Stimulated activated naive CD4-positive, alpha-beta T cell (primary cell): ENCODE measurements at regions not wholly inside any gene's neighbourhood (a gene's known extent, or its start where the extent isn't known, plus 50 kb on each side); places are given as distances from the start of the nearest gene placed in this dataset.
"Not testable (repeated sequence)": the region's sequence is repeated elsewhere in the genome, so short reads cannot be mapped to it uniquely, and the experiment has no call there.

Source experiments
- DNase-seq, 6 experiments: peaks; one replicate each; lab custom pipeline; 2025; lab: John Stamatoyannopoulos, UW

DNA sequence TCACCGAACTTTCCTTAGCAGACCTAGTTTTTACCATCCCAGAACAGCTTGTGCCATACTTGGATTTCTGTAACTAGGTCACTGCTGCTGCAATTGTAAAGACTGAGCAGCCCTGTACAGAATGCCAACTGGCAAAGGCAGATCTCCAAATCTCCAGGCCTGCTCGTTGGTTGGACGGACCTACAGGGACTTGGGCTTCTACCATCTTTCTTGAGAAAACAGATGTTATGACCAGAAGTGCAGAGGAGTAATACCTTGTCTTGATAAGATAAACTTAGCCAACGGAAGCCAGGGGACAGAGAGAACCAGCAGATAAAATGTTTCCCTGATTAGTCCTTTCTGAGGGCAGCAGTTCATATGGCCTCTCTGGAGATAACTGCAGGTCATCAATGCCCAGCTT is 304.1 kb downstream of the RFPL4B start:
- DNase-seq, result no peak

DNA sequence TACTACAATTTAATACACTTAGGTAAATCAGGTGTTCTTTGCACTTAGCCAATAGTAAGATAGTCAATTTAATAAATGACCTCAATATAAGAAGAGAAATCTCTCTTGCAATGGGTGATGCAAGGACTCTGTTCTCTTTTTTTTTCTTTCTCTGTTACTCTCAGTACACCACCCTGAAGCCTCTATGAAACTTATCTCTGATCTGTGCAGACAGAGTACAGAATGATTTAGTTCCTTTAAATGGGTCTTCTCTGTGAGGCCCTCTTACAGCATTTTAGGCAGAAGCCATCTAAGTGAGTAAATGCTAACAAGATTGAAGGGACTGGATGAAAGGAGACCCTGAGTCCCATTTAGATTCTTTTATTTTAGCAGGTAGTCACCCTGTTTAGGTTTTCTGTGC is 312.8 kb downstream of the RFPL4B start:
- DNase-seq, result no peak

DNA sequence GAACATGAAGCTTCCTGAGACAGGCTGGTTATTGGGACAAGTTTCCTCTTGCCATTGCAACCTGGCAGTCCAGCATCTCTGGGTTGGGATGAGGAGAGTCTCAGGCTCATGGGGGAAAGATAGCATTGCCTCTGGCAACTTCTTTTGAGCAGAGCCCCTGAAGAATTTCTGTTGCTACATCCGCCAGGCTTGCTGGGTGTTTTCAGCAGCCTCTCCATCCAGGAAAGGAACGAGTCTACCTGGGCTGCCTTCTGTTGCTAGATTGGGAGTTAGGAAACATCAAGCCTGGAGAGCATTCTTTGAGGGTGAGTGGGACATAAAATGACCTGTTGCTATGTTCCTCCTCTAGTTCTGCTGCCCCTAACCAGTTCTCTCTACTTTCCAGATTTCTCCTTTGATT is 313.5 kb downstream of the RFPL4B start:
- DNase-seq, result no peak

DNA sequence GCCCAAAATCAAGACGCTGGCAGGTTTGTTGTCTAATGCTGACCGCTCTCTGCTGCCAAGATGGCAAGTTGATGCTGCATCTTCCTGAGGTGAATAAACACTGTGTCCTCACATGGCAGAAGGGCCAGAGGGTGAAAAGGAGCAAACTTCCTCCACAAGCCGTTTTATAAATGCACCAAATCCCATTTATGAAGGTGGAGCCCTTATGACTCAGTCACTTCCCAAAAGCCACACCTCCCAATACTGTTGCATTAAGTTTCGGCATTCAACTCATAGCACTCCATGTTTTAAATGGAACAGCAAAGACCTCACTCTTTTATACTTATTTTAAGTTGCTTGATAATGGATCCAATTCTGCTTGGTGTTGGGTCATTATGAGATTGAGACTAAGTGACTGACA is 316.6 kb downstream of the RFPL4B start:
- DNase-seq, result no peak

DNA sequence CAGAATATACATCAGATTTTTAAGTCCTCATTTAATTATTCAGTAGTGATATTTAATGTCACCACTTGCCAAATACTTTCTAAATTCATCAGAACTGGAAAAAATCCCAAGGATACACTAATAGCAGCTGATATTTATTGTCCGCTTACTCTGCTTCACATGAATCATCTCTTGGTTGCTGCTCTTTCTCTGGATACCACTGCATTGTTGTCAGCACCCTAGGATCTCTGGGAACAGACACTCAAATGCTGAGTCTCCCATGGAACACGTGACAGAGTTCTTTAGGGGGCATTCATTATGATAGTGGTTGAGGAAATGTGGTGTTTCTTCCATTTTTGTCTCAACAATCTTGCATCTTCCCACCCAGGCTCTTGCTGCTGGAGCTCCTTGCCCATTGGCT is 318.0 kb downstream of the RFPL4B start:
- DNase-seq, result no peak

GRCh38 chr6:112665815-112666214 is 318.7 kb downstream of the RFPL4B start:
- no peak for DNase-seq

DNA sequence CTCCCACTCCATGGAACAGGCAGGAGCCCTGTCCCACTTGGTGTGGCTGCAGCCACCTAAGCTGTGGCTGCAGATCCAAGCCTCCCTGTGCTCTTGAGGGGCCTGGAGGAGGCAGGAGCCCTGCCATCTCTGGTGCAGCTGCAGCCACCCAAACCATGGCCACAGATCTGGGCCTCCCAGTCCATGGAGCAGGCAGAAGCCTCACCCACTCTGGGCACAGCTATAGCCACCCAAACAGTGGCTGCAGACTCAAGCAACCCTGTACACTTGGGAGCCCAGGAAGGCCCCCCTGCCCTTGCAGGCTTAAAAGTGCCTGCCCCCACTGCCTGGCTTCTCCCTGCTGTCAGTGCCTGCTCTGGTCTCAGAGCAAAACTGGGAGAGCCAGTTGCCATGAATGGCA is 320.3 kb downstream of the RFPL4B start:
- no peak for DNase-seq

DNA sequence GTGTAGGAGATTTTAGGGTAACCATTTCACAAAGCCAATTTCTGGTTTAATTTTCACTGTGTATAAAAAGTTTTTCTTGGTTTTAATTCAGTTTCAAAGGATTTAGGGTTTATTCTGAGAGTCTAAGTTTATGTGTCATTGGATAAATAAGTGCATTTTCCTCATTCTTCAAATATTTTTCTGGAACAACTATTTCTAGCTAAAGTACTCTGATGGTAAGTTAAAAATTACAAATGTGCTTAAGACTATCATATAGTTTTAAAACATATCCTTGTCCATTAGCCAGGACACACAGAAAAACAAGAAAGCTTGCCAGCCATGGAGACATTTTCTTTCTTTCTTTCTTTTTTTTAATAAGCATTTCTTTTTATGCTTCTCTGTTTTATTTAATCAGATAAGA is 333.0 kb downstream of the RFPL4B start:
- DNase-seq, result no peak

GRCh38 chr6:112682071-112682470 is 334.9 kb downstream of the RFPL4B start:
- DNase-seq, result no peak

DNA sequence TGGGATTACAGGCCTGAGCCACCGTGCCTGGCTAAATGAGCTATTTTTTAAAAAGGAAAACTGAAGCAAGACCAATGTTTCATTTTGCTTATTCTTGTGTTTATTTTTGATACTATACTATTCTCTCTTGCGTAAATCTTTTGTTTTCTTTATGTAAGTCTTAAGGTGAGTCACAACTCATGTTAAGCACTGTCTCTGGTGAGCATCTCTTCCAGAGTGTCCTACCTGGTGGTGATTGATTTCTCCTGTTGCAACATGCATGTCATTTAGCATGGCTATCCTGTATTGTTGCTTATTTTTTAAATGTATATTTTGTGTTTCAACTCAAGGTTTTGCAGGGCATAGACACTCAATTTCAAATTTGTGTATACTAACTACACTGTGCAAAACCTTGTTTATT is 336.0 kb downstream of the RFPL4B start:
- no peak for DNase-seq

GRCh38 chr6:112683926-112684325 is 336.8 kb downstream of the RFPL4B start:
- DNase-seq, result no peak

GRCh38 chr6:112685521-112686220 is 338.5 kb downstream of the RFPL4B start:
- DNase-seq, result not testable (repeated sequence)

DNA sequence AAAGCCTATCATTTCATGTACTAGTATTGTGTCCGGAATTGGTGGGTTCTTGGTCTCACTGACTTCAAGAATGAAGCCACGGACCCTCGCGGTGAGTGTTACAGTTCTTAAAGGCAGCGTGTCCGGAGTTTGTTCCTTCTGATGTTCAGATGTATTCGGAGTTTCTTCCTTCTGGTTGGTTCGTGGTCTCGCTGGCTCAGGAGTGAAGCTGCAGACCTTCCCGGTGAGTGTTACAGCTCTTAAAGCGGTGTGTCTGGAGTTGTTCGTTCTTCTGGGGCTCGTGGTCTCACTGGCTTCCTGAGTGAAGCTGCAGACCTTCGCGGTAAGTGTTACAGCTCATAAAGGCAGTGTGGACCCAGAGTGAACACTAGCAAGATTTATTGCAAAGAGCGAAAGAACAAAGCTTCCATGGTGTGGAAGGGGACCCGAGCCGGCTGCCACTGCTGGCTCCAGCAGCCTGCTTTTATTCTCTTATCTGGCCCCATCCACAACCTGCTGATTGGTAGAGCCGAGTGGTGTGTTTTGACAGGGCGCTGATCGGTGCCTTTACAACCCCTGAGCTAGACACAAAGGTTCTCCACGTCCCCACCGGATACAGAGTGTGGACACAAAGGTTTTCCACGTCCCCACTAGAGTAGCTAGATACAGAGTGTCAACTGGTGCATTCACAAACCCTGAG is 341.5 kb downstream of the RFPL4B start:
- DNase-seq, result not testable (repeated sequence)

- not testable (repeated sequence) for DNase-seq
Observed at GRCh38 chr6:112689183-112689858, 342.2 kb downstream of the RFPL4B start.

DNA sequence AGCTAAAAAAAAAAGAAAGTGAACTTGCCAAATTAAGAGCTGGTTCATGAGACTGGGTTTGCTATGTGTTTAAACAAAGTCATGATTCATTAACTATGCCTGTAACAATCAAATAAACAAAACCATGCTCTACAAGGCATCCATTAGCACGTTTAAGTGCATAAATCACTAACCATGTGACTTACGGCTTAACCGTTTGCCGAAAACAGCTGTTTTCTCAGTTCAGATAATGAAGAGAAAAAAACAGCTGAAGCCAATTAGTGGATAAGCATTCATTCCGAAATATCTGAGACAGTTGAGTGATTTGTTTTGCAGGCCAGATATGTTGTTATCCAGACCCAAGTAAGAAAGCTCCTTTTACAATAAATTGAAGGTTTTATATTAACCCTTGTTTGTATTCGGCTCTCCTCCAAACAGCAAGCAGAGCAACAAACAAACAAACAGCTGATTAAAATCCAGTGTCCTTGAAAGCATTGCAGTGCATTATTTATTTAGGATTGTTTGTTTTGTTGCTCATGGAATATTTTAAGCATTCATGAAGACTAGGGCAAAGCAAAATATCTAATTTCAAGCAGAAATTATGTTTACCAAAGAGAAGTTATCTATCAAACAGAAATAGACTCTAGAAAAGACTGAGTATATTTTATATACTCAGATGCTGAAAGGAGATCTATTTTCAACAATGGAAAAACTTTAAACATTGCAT is 343.5 kb downstream of the RFPL4B start:
- no peak for DNase-seq

- no peak for DNase-seq
Observed at GRCh38 chr6:112691289-112691688, 344.2 kb downstream of the RFPL4B start.

DNA sequence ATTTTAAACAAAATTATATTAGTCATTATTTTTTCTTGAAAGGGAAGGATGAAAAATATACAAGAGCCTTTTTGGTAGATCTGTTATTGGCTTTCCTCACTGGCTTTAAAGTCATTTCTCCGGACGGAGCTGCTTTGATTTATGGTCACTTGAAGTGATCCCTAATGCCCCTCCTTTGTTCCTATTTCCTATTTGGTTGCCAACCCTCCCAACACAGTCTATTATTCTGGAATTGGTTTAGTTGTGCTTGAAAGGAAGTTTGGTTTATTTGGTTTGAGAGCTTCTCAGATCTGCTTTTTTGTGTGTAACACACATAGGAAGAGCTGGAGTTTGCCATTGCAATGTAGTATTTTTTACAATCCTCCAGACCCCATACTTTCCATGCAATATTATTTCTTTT is 347.9 kb downstream of the RFPL4B start:
- DNase-seq, result no peak

DNA sequence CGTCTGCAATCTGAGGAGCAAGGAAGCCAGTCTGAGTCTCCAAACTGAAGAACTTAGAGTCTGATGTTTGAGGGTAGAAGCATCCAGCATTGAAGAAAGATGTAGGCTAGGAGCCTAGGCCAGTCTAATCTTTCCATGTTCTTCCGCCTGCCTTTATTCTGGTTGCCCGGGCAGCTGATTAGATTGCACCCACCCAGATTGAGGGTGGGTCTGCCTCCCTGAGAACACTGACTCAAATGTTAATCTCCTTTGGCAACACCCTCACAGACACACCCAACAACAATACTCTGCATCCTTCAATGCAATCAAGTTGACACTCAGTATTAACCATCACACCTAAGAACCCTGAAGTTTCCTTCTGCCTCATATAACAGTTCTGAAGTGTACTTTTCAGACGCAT is 350.1 kb downstream of the RFPL4B start:
- DNase-seq, result no peak

DNA sequence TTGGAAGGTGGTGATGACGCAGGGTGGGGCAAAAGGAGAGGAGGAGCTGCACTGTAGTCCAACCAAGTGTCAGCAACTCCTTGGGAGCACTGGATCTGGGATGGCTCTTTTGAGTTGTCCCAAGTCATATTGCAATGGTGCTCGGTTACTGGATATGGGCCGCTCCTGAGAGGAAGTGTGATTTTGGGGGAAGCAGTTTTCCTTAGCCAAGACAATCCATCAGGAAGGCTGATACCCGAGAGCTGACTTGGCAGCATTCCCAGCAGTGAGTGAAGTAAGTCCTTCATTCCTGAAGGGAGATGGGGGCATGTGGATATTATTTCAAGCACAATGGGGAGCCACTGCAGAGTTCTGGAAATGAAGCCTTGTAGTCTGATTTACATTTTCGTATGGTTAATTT is 354.1 kb downstream of the RFPL4B start:
- no peak for DNase-seq

- DNase-seq, result no peak
Observed at GRCh38 chr6:112710710-112711109, 363.6 kb downstream of the RFPL4B start.

GRCh38 chr6:112713402-112713801 is 366.3 kb downstream of the RFPL4B start:
- DNase-seq, result no peak

- DNase-seq, result no peak
Observed at GRCh38 chr6:112717401-112717800, 370.3 kb downstream of the RFPL4B start.

DNA sequence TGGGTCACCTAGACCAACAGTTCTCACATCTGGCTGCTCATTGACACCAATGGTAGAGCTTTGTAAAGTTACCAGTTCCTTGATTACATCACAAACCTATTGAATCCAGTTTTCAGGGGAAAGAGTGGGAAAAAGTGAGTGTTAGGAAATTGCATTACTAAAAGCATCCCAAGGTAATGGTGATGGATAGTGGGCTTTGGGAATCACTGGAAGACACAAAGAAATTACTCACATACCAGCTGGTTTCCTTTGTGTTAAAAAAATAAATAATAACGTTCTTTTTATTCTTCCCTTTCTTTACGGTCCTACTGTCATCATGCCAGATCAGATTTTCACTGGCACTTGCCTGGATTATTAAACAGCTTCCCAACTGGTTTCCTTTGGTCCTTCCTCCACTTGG is 370.7 kb downstream of the RFPL4B start:
- no peak for DNase-seq
